Spleen (tissue), 11 donors: ENCODE measurements at regions not wholly inside any gene's neighbourhood (a gene's known extent, or its start where the extent isn't known, plus 50 kb on each side); places are given as distances from the start of the nearest gene placed in this dataset.

ENCODE experiments used
- DNase-seq: peaks from one replicate; pipeline ENCODE4 v3.0.0-alpha.2; 2020
- H3K27ac ChIP-seq, 8 donors: fragments of 200-600 bp; sonication (generic) in 7 of 8; 1 replicate in 4 of 8; 2 replicates in 4 of 8; pipeline versions ENCODE4 v1.5.0 to v1.8.0; 2016 to 2021; ENCODE audit warnings: inconsistent platforms in 4 of 8, mild to moderate bottlenecking in 4 of 8, moderate library complexity in 1 of 8
- H3K27me3 ChIP-seq, 7 donors: fragments of 200-600 bp; sonication (generic) in 6 of 7; replicated peaks in 1 of 7; 1 replicate in 4 of 7; 2 replicates in 3 of 7; pipeline versions ENCODE4 v1.5.0 to v1.8.0; 2016 to 2021; ENCODE audit warnings: inconsistent platforms in 3 of 7, mild to moderate bottlenecking in 1 of 7
- H3K36me3 ChIP-seq, 6 donors: fragments of 200-600 bp; sonication (generic) in 5 of 6; 1 replicate in 4 of 6; 2 replicates in 2 of 6; pipeline versions ENCODE4 v1.5.0 to v1.8.0; 2016 to 2021; ENCODE audit warnings: inconsistent platforms in 2 of 6
- H3K4me1 ChIP-seq, 6 donors: fragments of 200-600 bp; sonication (generic) in 5 of 6; 1 replicate in 3 of 6; 2 replicates in 3 of 6; pipeline versions ENCODE4 v1.5.0 to v1.8.0; 2016 to 2021; ENCODE audit warnings: inconsistent platforms in 3 of 6
- H3K4me3 ChIP-seq, 8 donors: fragments of 200-600 bp; sonication (generic) in 7 of 8; 1 replicate in 4 of 8; 2 replicates in 4 of 8; pipeline versions ENCODE4 v1.5.0 to v1.8.0; 2016 to 2021; ENCODE audit warnings: inconsistent platforms in 4 of 8, mild to moderate bottlenecking in 4 of 8, moderate library complexity in 2 of 8
- H3K9me3 ChIP-seq, 8 donors: fragments of 200-600 bp; sonication (generic) in 7 of 8; 1 replicate in 4 of 8; 2 replicates in 4 of 8; pipeline versions ENCODE4 v1.5.0 to v1.8.0; 2016 to 2021; ENCODE audit warnings: inconsistent platforms in 4 of 8
- POLR2A ChIP-seq, 3 donors: fragments of 450-650 bp; IDR thresholded peaks; one replicate each; pipeline ENCODE4 v1.5.1; 2017; ENCODE audit warnings: antibody characterized with exemption in 3 of 3, mild to moderate bottlenecking in 1 of 3
- POLR2AphosphoS5 ChIP-seq, 3 donors: sonication (generic); formaldehyde crosslinking; IDR thresholded peaks; one replicate each; pipeline ENCODE4 v1.5.1; 2017; ENCODE audit warnings: antibody characterized with exemption in 3 of 3
- WGBS, 5 donors: extraction: QIAGEN DNeasy Blood & Tissue Kit in 3 of 5; methylation state at CpG; one replicate each; pipeline versions ENCODE4 v1.1.5 to v1.1.7; 2013 to 2018; 5-methylcytosine and 5-hydroxymethylcytosine counted together
- intact Hi-C: fragments of 100-400 bp; cut with DNase I; formaldehyde crosslinking; loops from one replicate; pipeline ENCODE4 v1.15.0; 2023; ENCODE audit warnings: low total_unique reads
- TF ChIP-seq, protein P1 (sequence below), 11 experiments: fragments of 200-600 bp in 7 of 11; fragments of 450-650 bp in 4 of 11; sonication (generic) in 4 of 11; IDR thresholded peaks in 8 of 11; conservative IDR thresholded peaks in 3 of 11; 1 replicate in 7 of 11; 2 replicates in 4 of 11; pipeline versions ENCODE4 v1.4.0 to v1.8.0; 2016 to 2021; ENCODE audit warnings: antibody characterized with exemption in 11 of 11, inconsistent platforms in 4 of 11, mild to moderate bottlenecking in 1 of 11
- donor health status: healthy with polysubstance abuse.
- donor health status: DM: no; HTN: no; CAD: no; lungs with moderate emphysema.
- donor health status: DM: no; HTN: no; CAD: no.
- donor health status: Bipolar disorder and iron deficiency.
- donor health status: healthy.
- donor health status: DM: no; HTN: no; CAD: no.
- donor health status: DM: yes; HTN: yes; CAD: no.

DNA sequence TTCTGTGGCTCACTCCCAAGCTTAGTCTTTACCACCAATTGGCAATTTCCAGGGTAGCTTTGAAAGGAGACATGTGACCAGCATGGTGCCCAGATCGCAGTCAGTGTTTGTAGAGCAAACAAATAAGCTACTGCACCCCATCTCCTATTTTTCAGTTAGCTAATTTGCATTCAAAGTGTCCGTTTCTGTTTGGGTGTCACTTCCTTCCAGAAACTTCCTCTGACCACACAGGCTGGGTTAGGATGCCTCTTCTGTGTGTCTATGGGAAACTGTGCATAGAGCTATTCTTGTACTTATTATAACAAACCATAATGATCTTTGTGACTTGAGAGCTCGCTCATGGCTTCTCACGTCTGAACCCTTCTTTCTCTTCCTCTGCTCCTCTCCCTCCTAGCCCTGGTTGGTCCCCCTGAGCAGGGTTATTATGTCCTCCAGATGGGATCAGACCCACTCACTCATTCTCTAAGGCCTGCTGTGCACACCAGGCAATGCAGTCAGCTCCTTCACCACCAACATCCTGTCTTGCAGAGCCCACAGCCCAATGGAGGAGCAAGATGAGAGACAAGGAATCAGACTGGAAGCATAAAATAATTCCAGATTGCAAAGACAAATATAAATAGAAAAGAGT lies 101.2 kb upstream of the ALK start:
- Histone ChIP-seq H3K27ac (no peak overlapping the region), H3K4me1 (no peaks in the 10 kb centered on the region), H3K4me3 (no peak overlapping the region), H3K36me3 (no peaks in the 10 kb centered on the region), H3K9me3 (no peaks in the 10 kb centered on the region), H3K27me3 (peaks cover 0 to 13% (median 0%) of the 10 kb centered on the region in 7 donors)
- intact Hi-C loops, result no loop called here
- 48 to 58% (median 51%) methylated on average over 4 of the region's 4 CpGs for WGBS, 5 donors
- TF ChIP-seq, protein P1, sequence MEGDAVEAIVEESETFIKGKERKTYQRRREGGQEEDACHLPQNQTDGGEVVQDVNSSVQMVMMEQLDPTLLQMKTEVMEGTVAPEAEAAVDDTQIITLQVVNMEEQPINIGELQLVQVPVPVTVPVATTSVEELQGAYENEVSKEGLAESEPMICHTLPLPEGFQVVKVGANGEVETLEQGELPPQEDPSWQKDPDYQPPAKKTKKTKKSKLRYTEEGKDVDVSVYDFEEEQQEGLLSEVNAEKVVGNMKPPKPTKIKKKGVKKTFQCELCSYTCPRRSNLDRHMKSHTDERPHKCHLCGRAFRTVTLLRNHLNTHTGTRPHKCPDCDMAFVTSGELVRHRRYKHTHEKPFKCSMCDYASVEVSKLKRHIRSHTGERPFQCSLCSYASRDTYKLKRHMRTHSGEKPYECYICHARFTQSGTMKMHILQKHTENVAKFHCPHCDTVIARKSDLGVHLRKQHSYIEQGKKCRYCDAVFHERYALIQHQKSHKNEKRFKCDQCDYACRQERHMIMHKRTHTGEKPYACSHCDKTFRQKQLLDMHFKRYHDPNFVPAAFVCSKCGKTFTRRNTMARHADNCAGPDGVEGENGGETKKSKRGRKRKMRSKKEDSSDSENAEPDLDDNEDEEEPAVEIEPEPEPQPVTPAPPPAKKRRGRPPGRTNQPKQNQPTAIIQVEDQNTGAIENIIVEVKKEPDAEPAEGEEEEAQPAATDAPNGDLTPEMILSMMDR (IDR thresholded peaks at IDR 0.05 in 8 of 11, conservative IDR thresholded peaks at IDR 0.05 in 3 of 11), result no peak
- no peak for TF ChIP-seq POLR2AphosphoS5 (IDR thresholded peaks at IDR 0.05)
- no peak for TF ChIP-seq POLR2A (IDR thresholded peaks at IDR 0.05)
- no peak for DNase-seq

DNA sequence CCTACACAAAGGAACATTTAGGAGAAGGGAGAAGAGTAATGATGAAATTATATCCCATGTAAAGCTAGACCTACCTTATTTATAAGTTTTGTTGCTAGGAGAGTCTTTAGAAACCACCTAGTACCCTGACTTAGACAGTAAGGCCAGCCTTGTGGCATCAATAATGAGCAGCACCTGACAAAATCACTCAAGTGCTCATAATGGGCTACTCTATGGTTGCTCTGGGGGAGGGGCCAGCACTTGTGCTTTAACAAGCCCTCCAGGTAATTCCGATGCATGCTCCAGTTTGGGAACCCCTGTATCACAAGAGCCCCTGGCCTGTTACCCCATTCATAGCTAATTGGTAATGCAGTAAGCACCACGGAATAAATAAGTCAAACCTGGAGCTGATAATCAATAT lies 102.9 kb upstream of the ALK start:
- DNase-seq, result no peak
- no peak overlapping the region for H3K27ac ChIP-seq
- intact Hi-C loops, result no loop called here
- H3K36me3 ChIP-seq, result no peaks in the 10 kb centered on the region
- H3K9me3 ChIP-seq, result no peaks in the 10 kb centered on the region
- 89 to 100% (median 94%) methylated on average over 2 of the region's 2 CpGs for WGBS, 5 donors
- H3K4me1 ChIP-seq, result no peaks in the 10 kb centered on the region
- peaks cover 0 to 18% (median 0%) of the 10 kb centered on the region in 7 donors for H3K27me3 ChIP-seq
- TF ChIP-seq, protein P1 (IDR thresholded peaks at IDR 0.05 in 8 of 11, conservative IDR thresholded peaks at IDR 0.05 in 3 of 11), result no peak
- TF ChIP-seq POLR2AphosphoS5 (IDR thresholded peaks at IDR 0.05) (no peak), POLR2A (IDR thresholded peaks at IDR 0.05) (no peak)
- H3K4me3 ChIP-seq, result no peak overlapping the region

DNA sequence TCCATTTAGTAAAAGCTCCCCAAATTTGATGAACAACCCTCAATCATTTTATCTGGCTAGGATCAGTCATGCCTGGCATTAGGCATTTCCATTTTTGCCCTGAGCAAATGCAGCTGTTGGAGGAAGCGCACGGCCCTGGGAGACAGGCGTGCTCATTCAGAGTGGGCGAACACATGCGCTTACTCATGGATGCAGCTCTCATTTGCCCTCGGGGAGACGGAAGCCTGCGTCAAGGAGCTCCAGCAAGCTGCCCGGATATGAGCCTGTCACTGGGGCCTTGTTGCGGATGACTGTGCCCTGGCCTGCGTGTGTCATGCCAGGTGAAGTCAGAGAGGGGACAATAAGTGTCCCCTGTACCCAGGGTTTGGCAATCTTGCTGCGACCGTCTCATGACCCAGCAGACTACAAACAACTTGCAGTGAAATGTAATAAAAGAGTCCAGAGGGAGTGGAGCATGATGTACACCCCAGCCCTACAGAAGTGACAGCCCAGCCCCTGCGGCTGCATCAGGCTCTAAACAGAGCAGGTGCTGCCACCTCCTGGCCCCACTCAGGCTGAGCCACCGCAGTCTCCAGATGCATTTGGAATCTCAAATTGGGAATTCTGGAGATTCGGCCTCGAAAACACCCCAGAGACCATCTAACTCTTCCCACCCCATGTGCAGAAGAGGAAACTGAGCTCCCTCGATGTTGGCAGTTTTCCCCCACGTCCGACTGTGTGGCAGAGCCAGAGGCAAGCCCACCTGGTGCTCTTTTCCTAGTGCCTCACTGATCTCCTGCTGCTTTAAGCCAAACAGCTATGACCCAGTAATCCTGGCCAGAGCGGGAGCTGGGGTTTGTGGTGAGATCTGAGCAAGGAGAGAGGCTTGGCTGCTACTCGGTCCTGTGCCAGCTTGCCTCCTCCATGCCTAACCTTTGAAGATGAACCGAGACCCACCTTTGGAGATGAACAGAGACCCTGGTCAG lies 105.0 kb upstream of the ALK start:
- no peaks in the 10 kb centered on the region for H3K36me3 ChIP-seq
- H3K27me3 ChIP-seq, result peaks cover 0 to 23% (median 0%) of the 10 kb centered on the region in 7 donors
- DNase-seq, result no peak
- no peaks in the 10 kb centered on the region for H3K9me3 ChIP-seq
- H3K4me1 ChIP-seq, result no peaks in the 10 kb centered on the region
- no peak overlapping the region for H3K27ac ChIP-seq
- no peak overlapping the region for H3K4me3 ChIP-seq
- 43 to 56% (median 49%) methylated on average over 20 to 23 of the region's 23 CpGs for WGBS, 5 donors
- TF ChIP-seq POLR2AphosphoS5 (IDR thresholded peaks at IDR 0.05) (no peak), POLR2A (IDR thresholded peaks at IDR 0.05) (no peak)
- TF ChIP-seq, protein P1 (IDR thresholded peaks at IDR 0.05 in 8 of 11, conservative IDR thresholded peaks at IDR 0.05 in 3 of 11), result peak in 5 of 11 experiments; percentile 9 to 44 (median 36)
- intact Hi-C loops, result no loop called here

DNA sequence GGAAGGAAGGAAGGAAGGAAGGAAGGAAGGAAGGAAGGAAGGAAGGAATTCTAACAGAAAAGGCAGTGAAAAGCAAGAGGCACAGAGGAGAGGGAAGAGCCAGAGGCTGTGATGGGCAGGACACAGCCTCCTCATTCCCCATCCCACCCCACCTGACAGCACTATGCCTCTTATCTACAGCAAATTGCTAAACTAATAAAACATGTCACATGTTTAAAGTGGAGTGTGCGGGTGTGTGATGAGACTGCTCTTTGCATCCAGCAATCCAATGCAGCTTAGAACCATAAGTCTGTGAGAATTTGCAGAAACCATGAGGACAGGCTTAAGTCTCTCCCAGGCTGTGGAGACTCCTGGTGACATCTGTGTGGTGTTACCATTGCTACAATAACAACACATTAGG lies 108.4 kb upstream of the ALK start:
- DNase-seq, result no peak
- Histone ChIP-seq H3K4me1 (no peaks in the 10 kb centered on the region), H3K4me3 (no peak overlapping the region), H3K27ac (no peak overlapping the region), H3K36me3 (no peaks in the 10 kb centered on the region), H3K9me3 (no peaks in the 10 kb centered on the region), H3K27me3 (peaks cover 0 to 23% (median 0%) of the 10 kb centered on the region in 7 donors)
- intact Hi-C loops, result no loop called here
- 83 to 100% (median 93%) methylated on average over 1 of the region's 1 CpG for WGBS, 5 donors
- TF ChIP-seq POLR2A (IDR thresholded peaks at IDR 0.05) (no peak), POLR2AphosphoS5 (IDR thresholded peaks at IDR 0.05) (no peak)
- TF ChIP-seq, protein P1 (IDR thresholded peaks at IDR 0.05 in 8 of 11, conservative IDR thresholded peaks at IDR 0.05 in 3 of 11), result no peak
